HepG2 (cell line): ENCODE measurements at regions not wholly inside any gene's neighbourhood (a gene's known extent, or its start where the extent isn't known, plus 50 kb on each side); places are given as distances from the start of the nearest gene placed in this dataset.

Experiments used
- ATAC-seq: fragments of 200-7000 bp; cut with Tn5 transposase; 3 replicates; pipeline ENCODE4 v1.9.1; 2020; ENCODE audit warnings: mild to moderate bottlenecking, moderate library complexity
- BruUV-seq: library from RNA; stranded (reverse); fragments of 400-500 nt; replicated peaks from 2 replicates; lab custom pipeline; 2021; lab: Mats Ljungman, UMichigan
- CTCF ChIA-PET: fragments of 300-600 bp; formaldehyde crosslinking; extraction: SDS; loops from one replicate; lab custom pipeline; 2021; ENCODE audit warnings: low total read pairs, inconsistent platforms, low intra/inter-chr PET ratio; lab: Yijun Ruan, JAX
- POLR2A ChIA-PET: fragments of 350-600 bp; sonication (Branson Sonifier 250); formaldehyde crosslinking; loops from one replicate; lab custom pipeline; 2020; ENCODE audit warnings: antibody characterized with exemption, inconsistent platforms; lab: Yijun Ruan, JAX
- DNase-seq: peaks from one replicate; pipeline ENCODE4 v3.0.0-alpha.2; 2015; ENCODE audit warnings: low spot score
- FAIRE-seq: peaks from 3 replicates; lab custom pipeline; 2011; peaks lifted over from hg19 to GRCh38; lab: Jason Lieb, UNC
- H2AFZ ChIP-seq: one replicate; pipeline ENCODE4 v1.6.1; 2011; ENCODE audit warnings: low read length, inconsistent platforms
- H3K27ac ChIP-seq: fragments of 300-600 bp; 3 replicates; pipeline ENCODE4 v1.8.0; 2011; ENCODE audit warnings: mixed run types, mild to moderate bottlenecking, mixed read lengths, low read length, inconsistent platforms; ENCODE audit not compliant: insufficient read depth; ENCODE audit errors: extremely low read length
- H3K27me3 ChIP-seq, 2 experiments: fragments of 200-600 bp in 1 of 2; 2 replicates in 1 of 2; 3 replicates in 1 of 2; pipeline versions ENCODE4 v1.6.0 to v1.8.0; 2011; ENCODE audit warnings: low read length in 2 of 2, mild to moderate bottlenecking in 2 of 2, moderate library complexity in 2 of 2, inconsistent platforms in 1 of 2; ENCODE audit not compliant: insufficient read depth in 2 of 2, control insufficient read depth in 1 of 2
- H3K36me3 ChIP-seq, 2 experiments: fragments of 200-600 bp in 1 of 2; replicated peaks in 1 of 2; 2 replicates in 1 of 2; 3 replicates in 1 of 2; pipeline versions ENCODE4 v1.5.1 to v1.8.0; 2011; ENCODE audit warnings: low read length in 2 of 2, inconsistent platforms in 1 of 2; ENCODE audit not compliant: insufficient read depth in 2 of 2, control insufficient read depth in 1 of 2
- H3K4me1 ChIP-seq: 2 replicates; pipeline ENCODE4 v1.5.1; 2012; ENCODE audit warnings: low read length, inconsistent platforms; ENCODE audit not compliant: insufficient read depth
- H3K4me2 ChIP-seq: 2 replicates; pipeline ENCODE4 v1.6.0; 2011; ENCODE audit warnings: low read depth, low read length, inconsistent platforms
- H3K4me3 ChIP-seq, 3 experiments: fragments of 200-600 bp in 1 of 3; sonication (generic), shearing (Covaris generic) in 1 of 3; replicated peaks in 1 of 3; 2 replicates each; pipeline ENCODE4 v1.5.1; 2011 to 2016; ENCODE audit warnings: low read length in 3 of 3, inconsistent platforms in 2 of 3, low read depth in 2 of 3, mild to moderate bottlenecking in 2 of 3, control low read depth in 1 of 3, mixed read lengths in 1 of 3; ENCODE audit not compliant: insufficient read depth in 1 of 3
- H3K79me2 ChIP-seq: one replicate; pipeline ENCODE4 v1.6.1; 2011; ENCODE audit warnings: low read length, inconsistent platforms; ENCODE audit not compliant: insufficient read depth
- H3K9ac ChIP-seq: 2 replicates; pipeline ENCODE4 v1.6.0; 2011; ENCODE audit warnings: mild to moderate bottlenecking, low read depth, low read length, inconsistent platforms; ENCODE audit not compliant: insufficient read depth
- H3K9me3 ChIP-seq: 2 replicates; pipeline ENCODE4 v1.5.1; 2012; ENCODE audit warnings: mild to moderate bottlenecking, low read length
- H4K20me1 ChIP-seq: 2 replicates; pipeline ENCODE4 v1.6.0; 2011; ENCODE audit warnings: inconsistent platforms, mild to moderate bottlenecking, low read length, moderate library complexity; ENCODE audit not compliant: insufficient read depth
- HOXA9 ChIP-seq: sonication (generic); formaldehyde crosslinking; IDR thresholded peaks from 2 replicates; pipeline ENCODE4 v1.8.1; 2022; ENCODE audit warnings: missing genetic modification reagents, mild to moderate bottlenecking, moderate library complexity, borderline replicate concordance
- NFATC3 ChIP-seq: sonication (generic); formaldehyde crosslinking; IDR thresholded peaks from 2 replicates; pipeline ENCODE4 v1.5.1; 2020; ENCODE audit warnings: mild to moderate bottlenecking, missing genetic modification reagents
- POLR2G ChIP-seq: fragments of 200-400 bp; formaldehyde crosslinking; IDR thresholded peaks from 2 replicates; pipeline ENCODE4 v1.6.1; 2018; ENCODE audit warnings: mild to moderate bottlenecking, low read depth, low read length, moderate library complexity
- PRDM4 ChIP-seq: sonication (generic); formaldehyde crosslinking; IDR thresholded peaks from 2 replicates; pipeline ENCODE4 v1.9.0; 2021; ENCODE audit warnings: missing genetic modification reagents, borderline replicate concordance
- RFX5 ChIP-seq: IDR thresholded peaks from 2 replicates; pipeline ENCODE4 v1.6.1; 2011; ENCODE audit warnings: low read depth, low read length, improper control_type of control experiment
- SIX4 ChIP-seq: sonication (generic); formaldehyde crosslinking; IDR thresholded peaks from 2 replicates; pipeline ENCODE4 v1.4.0; 2020; ENCODE audit warnings: missing genetic modification reagents
- SYNCRIP ChIP-seq: fragments of 200-400 bp; formaldehyde crosslinking; IDR thresholded peaks from 2 replicates; pipeline ENCODE4 v1.6.1; 2018; ENCODE audit warnings: mild to moderate bottlenecking, low read depth, low read length; ENCODE audit not compliant: insufficient read depth
- TEAD2 ChIP-seq: sonication (generic); formaldehyde crosslinking; IDR thresholded peaks from 2 replicates; pipeline ENCODE4 v1.9.0; 2021; ENCODE audit warnings: missing genetic modification reagents
- ZNF121 ChIP-seq: sonication (generic); formaldehyde crosslinking; IDR thresholded peaks from 2 replicates; pipeline ENCODE4 v1.5.0; 2020; ENCODE audit warnings: mild to moderate bottlenecking, missing genetic modification reagents
- ZNF549 ChIP-seq: sonication (generic); formaldehyde crosslinking; IDR thresholded peaks from 2 replicates; pipeline ENCODE4 v1.5.0; 2020; ENCODE audit warnings: missing genetic modification reagents
- WGBS: methylation state at CpG from one replicate; pipeline ENCODE4 v1.1.6; 2017; ENCODE audit warnings: low lambda C conversion rate; 5-methylcytosine and 5-hydroxymethylcytosine counted together
- in situ Hi-C: cut with HindIII; loops from 2 replicates; pipeline ENCODE4 v1.10.0; 2017; ENCODE audit warnings: low pct_unique_long_range_greater_than_20kb; ENCODE audit not compliant: extremely low pct_ligation_motif_present
- intact Hi-C: fragments of 100-400 bp; cut with micrococcal nuclease; formaldehyde crosslinking; loops from one replicate; pipeline ENCODE4 v1.10.0; 2022; ENCODE audit not compliant: unreplicated experiment

GRCh38 chrY:19124609-19125008, 351.1 kb upstream of the HSFY2 start:
- TF ChIP-seq POLR2G = no peak
- no peak for TF ChIP-seq ZNF549
- TF ChIP-seq SIX4 (CRISPR knock-in tag) = no peak
- TF ChIP-seq RFX5 = no peak
- no peak overlapping the region for H3K4me3 ChIP-seq
- ChIA-PET POLR2A (no interaction called here), CTCF (no interaction called here)
- H2AFZ ChIP-seq = no peak overlapping the region
- BruUV-seq = no TSS peak
- ATAC-seq (no peak), FAIRE-seq (no peak), DNase-seq (no peak)
- in situ Hi-C loops (no loop called here), intact Hi-C loops (no loop called here)
- H3K36me3 ChIP-seq = no peaks in the 10 kb centered on the region
- peaks cover 17% of the 10 kb centered on the region for H3K9me3 ChIP-seq
- H3K4me1 ChIP-seq = no peaks in the 10 kb centered on the region
- H3K9ac ChIP-seq = no peak overlapping the region
- no peaks in the 10 kb centered on the region for H4K20me1 ChIP-seq
- H3K27ac ChIP-seq = no peak overlapping the region
- H3K79me2 ChIP-seq = no peaks in the 10 kb centered on the region
- 36% methylated on average over 2 of the region's 2 CpGs for WGBS
- no peaks in the 10 kb centered on the region for H3K27me3 ChIP-seq
- no peak overlapping the region for H3K4me2 ChIP-seq

- DNase-seq = no peak
- H3K9me3 ChIP-seq = peaks cover 11% of the 10 kb centered on the region
- no peak for TF ChIP-seq ZNF121 (CRISPR knock-in tag)
- TF ChIP-seq NFATC3 = no peak
- no peak for TF ChIP-seq TEAD2
- TF ChIP-seq SYNCRIP = no peak
- no peak for TF ChIP-seq HOXA9 (CRISPR knock-in tag)
- TF ChIP-seq PRDM4 (CRISPR knock-in tag) = no peak
- TF ChIP-seq, all 625 proteins: peak for 0
- Histone ChIP-seq H3K27ac (no peak overlapping the region), H3K4me2 (no peak overlapping the region), H3K36me3 (no peaks in the 10 kb centered on the region), H2AFZ (no peak overlapping the region), H3K4me3 (no peak overlapping the region), H3K79me2 (no peaks in the 10 kb centered on the region), H3K4me1 (no peaks in the 10 kb centered on the region), H3K9ac (no peak overlapping the region), H3K27me3 (no peaks in the 10 kb centered on the region), H4K20me1 (no peaks in the 10 kb centered on the region)
- FAIRE-seq (no peak), ATAC-seq (no peak)
- ChIA-PET POLR2A (no interaction called here), CTCF (no interaction called here)
- in situ Hi-C loops (no loop called here), intact Hi-C loops (no loop called here)
- BruUV-seq = no TSS peak
These were observed 348.9 kb upstream of the HSFY2 start for GRCh38 chrY:19122450-19122849.
